ENCODE measurements at regions not wholly inside any gene's neighbourhood (a gene's known extent, or its start where the extent isn't known, plus 50 kb on each side); places are given as distances from the start of the nearest gene placed in this dataset.

DNA sequence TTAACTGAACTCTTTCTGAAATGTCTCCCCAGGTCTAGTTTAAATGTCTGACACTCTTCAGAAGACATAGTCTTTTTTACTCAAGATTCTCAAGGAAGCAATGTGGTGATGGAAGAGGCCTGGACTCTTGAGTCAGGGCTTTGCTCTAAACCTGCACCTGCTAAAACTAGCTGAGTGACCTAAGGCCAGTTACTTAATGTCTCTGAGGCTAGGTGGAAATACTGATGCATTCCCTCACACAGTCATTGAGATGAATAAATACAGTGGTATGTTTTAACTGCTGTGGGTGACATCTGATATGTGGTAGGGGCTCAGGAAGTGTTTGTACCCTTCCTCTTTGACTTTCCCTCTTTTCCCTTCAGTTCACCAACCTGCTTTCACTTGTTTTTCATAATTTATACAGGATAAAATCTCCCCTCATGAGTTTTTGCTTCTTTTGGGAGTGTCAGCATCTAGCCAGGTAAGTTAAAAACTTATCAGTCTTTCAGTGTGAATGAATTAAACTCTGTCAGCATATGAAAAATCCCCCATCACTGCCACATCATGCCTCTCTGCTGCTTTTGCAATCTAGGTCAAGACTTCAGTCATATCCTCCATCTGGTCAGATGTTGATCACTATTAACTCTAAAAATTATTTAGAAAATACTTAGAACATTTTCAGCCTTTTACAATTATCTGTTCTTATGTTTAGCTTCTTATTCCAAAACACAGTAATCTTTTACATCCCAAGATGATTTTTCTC lies 178.7 kb upstream of the TNFAIP3 start:
- DNase-seq (ENCODE audit: low spot score): no peak
- FAIRE-seq: no peak

DNA sequence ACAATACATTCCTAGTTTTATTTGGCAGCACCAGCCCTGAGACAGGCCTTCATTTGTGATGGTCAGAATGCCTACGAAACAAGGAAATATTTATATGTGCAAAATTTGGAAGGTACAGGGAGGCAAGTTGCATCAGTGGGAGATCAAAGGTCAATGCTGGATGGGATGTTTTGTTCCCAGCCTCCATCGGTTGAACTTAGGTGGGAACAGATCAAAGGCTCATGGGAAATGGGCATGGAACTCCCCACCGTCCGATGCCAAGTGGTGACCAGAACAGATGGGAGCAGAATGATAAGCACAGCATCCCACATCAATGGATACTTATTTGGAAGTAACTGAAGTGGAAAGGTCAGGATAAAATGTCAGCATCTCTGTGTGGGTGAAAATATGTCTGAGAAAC lies 177.7 kb upstream of the TNFAIP3 start:
- DNase-seq (ENCODE audit: low spot score) (no peak), FAIRE-seq (no peak)

DNA sequence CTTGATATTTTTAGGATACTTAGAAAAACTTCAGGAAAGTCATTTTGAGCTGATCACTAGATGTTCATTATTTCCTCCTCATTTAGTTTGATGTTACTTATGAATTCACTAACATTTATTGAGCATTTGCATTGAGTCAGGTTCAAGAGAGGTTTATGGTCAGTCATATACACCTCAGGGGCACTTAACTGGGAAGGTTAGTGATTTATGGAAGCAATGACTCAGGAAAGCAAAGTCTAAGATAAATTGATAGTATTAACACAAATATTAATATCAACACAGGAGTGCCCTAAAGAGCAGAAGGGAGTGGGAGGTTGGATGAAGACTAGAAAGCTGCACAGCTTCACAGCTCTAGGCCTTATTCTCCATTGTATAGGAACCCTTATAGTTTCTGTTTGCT lies 177.0 kb upstream of the TNFAIP3 start:
- DNase-seq (ENCODE audit: low spot score): no peak
- no peak for FAIRE-seq

DNA sequence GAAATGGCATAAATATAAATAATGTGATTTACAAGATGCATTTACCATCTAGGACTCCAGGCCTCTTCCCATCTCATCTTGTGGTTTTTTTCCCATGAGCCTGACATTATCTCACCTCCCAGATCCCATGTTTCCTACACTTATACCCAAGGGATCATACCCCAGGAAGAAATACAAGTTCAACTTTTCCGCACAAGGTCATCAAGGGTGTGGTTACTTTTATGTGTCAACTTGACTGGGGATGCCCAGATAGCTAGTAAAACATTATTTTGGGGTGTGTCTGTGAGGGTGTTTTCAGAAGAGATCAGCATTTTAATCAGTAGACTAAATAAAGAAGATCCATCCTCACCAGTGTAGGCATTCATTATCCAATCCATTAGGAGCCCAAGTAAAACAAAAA lies 176.3 kb upstream of the TNFAIP3 start:
- FAIRE-seq (no peak), DNase-seq (ENCODE audit: low spot score) (no peak)

DNA sequence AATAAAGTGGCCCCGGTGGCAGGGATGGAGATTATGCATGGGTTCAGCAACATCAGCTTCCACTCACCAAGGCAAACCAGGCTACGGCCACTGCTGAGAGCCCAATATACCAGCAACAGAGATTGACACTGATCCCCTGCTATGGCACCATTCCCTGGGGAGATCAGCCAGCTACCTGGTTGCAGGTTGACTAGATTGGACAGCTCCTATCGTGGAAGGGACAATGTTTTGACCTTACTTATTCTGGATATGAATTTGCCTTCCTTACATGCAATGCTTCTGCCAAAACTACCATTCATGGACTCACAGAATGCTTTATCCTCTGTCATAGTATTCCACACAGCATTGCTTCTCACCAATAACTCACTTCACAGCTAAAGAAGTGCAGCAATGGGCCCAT lies 174.8 kb upstream of the TNFAIP3 start:
- no peak for DNase-seq (ENCODE audit: low spot score)
- FAIRE-seq: no peak

DNA sequence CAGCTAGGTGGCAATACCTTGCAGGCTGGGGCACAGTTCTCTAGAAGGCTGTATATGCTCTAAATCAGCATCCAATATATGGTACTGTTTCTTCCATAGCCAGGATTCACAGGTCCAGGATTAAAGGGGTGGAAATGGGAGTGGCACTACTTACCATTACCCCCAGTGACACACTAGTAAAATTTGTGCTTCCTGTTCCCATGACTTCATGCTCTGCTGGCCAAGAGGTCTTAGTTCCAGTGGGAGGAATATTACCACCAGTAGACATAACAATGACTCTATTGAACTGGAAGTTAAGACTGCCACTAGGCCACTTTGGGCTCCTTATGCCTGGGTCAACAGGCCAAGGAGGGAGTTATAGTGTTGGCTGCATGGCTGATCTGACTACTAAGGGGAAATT lies 174.3 kb upstream of the TNFAIP3 start:
- FAIRE-seq (no peak), DNase-seq (ENCODE audit: low spot score) (no peak)

DNA sequence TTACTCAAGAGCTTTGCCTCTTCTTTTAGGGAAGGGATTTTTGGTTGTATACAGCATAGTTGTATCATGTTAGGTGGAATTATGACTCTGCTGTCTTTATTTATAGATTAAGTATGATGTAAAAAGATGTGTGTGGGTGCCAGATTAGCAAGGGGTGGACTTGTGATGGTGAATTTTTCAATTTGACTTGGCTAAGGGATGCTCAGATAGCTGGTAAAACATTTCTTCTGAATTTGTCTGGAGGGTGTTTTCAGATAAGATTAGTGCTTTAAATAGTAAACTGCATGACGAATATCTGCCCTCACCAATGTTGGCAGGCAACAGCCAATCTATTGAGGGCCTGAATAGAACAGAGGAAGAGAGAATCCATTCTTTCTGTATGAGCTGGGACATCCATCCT lies 173.3 kb upstream of the TNFAIP3 start:
- FAIRE-seq (no peak), DNase-seq (ENCODE audit: low spot score) (no peak)

DNA sequence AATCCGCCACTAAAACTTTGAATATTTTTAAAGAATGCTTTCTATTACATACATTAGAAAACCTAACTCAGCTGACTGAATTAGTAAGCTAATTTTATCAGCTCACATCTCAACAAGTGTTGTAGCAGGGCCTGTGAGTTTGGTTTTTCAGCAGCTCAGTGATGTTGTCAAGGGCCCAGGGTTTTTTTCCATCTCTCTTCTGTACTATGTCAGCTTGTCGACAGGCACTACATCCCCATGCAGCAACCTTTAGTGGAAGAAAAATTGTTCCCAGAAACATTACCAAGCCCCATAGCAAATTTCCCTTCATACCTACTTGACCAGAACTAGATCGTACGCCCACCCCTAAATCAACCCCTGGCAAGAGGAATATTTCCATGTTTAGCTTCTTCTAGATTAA lies 170.3 kb upstream of the TNFAIP3 start:
- DNase-seq (ENCODE audit: low spot score): no peak
- no peak for FAIRE-seq

DNA sequence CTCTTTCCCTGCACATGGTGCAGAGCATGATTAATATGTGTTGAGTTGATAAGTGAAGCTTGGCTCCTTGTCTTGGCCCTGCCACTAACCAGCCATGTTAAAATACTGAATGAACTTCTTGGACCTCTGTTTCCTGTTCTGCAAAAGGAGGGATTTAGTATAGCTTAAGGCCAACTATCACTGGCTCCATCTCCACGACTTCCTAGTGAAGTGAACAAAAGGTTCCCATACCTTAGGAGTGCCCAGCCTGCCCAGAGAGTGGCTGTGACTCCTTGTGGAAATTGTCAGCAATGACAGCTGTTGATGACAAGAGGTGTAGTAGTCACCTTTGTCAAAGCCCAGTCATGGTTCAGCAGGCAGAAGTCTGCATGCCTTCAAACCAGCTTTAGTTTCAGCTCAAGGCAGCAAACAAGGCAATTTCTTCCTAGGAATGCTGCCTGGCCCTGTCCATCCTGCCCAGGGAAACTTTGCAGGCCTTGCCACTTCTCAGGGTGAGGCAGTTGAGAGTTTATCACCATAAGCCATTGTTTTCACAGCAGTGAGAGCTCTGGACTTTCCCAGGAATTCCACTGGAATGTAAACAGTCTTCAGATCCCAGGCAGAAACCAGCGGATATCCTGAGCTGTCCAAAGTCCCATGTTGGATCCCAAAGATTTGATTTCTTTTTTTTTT lies 169.7 kb upstream of the TNFAIP3 start:
- peak; percentile 54 for DNase-seq (ENCODE audit: low spot score)

DNA sequence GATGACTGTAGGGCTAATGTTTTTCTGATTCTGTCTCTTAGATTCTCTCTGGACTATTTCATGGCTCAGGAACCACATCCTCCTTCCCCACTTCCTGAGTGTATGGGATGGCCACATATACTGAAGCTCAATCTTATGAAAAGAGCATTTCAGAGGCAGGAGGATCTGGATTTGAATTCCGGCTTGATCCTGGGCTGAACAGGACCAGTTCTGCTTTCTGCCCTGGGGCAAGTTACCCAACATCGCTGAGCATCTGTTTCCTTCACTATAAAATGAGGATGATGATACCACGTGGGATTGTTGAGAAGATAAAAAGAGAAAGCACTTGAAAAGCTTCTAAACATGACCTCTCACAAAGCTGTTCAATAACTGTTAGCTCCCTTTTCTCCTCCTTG lies 168.4 kb upstream of the TNFAIP3 start:
- FAIRE-seq (no peak), DNase-seq (ENCODE audit: low spot score) (no peak)

More for the DNA sequence above, 169.7 kb upstream of the TNFAIP3 start:
- no peak for FAIRE-seq

DNA sequence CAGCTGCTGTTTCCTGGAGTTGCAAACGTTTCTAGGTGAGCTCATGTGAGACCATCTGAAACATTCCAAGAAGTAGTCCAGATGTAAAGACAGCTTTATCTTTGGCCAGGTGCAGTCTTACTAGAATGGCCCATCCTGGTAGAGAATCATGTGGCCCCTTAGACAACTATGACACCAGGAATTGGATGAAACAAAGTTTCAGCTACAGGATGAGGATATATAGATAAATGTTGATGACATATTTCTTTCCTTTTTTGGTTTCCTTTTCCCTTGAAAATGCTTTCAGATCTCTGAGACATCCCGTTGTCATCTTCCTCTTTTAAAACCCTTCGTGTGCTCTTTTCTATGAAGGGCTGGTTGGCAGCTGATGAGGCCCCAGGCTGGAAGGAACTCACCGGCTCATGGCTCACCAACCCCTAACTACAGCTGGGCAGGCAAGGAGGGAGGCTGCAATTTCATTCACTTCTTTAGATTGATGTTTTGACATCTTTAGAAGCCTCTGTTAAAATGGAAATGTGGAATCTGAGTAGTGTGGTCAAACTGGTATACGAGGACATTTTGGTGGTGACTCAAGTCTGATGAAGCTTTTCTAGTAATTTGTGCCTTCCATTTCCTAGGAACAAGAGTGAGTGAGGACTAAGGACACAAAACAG lies 167.9 kb upstream of the TNFAIP3 start:
- FAIRE-seq: no peak
- no peak for DNase-seq (ENCODE audit: low spot score)

DNA sequence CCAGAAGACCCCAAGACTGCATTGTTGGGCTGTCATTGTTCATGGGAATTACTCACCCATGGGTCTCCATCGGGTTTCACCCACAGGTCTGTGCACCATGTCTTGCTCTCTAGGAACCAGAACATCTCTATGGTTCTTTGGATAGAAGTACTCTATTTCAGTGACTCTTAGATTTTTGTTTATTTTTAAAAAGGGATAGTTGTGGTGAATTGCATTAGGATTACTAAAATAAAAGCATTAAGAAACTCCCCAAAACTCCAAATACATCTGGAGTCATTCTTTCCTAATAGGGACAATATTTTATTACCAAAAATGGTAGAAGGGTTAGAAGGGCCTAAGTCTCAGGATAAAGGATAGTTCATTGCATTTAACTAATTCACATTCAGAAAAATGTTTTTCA lies 166.9 kb upstream of the TNFAIP3 start:
- DNase-seq (ENCODE audit: low spot score) (no peak), FAIRE-seq (no peak)

DNA sequence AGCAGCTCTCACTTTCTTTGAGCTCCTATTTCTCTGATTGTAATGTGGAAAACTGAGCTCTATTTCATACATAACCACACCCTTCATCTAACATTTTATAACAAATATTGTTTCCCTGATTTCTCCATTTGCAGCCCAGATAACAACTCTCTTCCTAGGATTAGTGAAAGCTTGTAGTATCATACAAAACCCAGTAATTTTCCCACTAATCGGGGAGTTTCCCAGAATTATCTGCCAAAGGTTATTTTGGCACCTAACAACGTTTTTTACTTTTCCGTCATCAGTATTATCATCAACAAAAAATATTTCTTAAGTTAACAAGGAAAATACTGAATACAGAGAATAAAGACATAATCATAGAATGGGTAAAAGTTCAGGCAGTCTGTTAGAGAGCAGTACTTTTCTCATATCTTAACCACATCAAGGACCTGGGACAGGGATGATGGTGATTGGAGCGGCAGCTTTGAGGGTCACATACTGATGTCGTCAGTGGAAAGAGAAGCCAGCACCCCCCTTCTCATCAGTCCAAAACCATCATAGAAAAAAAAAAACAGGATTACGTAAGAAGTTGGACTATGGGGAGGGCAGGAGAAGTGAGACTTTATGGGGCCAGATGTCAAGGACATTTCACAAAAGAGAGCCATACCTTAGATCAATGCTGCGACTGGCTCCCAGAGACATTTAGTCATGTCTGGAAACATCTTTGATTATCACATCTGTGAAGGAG lies 166.1 kb upstream of the TNFAIP3 start:
- FAIRE-seq (no peak), DNase-seq (ENCODE audit: low spot score) (no peak)

DNA sequence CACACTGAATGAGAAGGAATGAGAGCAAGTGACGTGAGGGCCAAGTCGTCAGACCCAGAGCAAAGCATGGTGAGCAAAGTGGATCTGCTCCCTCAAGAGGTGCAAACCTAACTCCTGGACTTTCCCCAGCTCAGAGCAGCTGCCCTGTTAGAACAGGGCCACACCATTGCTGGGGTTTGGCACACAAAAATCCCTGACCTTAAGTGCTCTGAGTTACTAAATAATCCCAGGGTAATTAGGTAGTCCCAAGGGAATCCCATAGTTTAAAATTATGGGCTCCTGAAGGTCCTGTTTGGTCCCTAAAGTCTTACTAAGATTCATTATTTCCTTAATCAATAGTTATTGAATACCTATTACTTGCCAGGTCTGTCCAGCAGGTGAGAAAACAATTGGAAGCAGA lies 165.1 kb upstream of the TNFAIP3 start:
- no peak for DNase-seq (ENCODE audit: low spot score)
- FAIRE-seq: no peak

DNA sequence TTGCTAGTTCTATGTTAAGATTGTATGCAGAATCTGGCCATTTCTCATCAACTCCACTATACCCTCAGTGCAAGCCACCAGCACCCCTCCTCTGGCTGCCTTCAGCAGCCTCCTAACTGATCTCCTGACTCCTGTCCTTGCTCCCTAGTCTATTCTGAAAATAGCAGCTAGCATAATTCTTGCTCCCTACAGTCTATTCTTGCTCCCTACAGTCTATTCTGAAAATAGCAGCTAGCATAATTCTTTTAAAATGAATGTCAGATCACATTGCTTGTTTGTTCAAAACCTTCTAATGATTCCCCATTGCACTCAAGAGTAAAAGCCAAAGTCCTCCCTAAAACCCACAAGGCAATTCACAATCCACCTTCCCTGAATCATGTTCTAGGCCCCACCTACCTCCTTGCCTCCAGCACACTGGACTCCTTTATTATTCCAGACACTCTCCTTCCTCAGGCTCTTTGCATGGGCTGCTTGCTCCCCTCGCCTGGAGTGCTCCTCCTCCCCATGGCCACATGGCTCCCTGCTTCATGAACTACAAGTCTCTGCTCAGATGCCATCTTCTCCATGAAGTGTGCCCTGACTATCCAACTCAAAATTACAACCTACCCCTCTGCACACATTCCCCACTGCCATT lies 164.2 kb upstream of the TNFAIP3 start:
- FAIRE-seq: no peak

DNA sequence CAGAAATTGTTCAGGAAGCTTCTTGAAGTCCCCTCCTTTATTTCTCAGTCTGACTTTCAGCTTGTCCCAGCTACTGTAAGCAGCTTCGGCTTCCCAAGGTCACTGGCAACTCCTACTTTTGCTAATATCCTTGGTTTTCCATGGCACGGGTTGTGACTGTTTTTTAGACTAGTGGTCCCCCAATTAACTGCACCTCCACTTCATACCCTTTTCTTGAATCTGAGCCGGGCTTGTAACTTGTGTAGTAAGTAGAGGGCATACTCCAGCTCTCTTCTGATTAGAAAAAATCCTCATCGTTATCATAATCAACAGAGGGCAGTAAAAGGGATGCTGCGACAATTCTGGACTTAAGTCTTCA lies 162.3 kb upstream of the TNFAIP3 start:
- DNase-seq (ENCODE audit: low spot score) (no peak), FAIRE-seq (no peak)

More for the DNA sequence above, 164.2 kb upstream of the TNFAIP3 start:
- no peak for DNase-seq (ENCODE audit: low spot score)

DNA sequence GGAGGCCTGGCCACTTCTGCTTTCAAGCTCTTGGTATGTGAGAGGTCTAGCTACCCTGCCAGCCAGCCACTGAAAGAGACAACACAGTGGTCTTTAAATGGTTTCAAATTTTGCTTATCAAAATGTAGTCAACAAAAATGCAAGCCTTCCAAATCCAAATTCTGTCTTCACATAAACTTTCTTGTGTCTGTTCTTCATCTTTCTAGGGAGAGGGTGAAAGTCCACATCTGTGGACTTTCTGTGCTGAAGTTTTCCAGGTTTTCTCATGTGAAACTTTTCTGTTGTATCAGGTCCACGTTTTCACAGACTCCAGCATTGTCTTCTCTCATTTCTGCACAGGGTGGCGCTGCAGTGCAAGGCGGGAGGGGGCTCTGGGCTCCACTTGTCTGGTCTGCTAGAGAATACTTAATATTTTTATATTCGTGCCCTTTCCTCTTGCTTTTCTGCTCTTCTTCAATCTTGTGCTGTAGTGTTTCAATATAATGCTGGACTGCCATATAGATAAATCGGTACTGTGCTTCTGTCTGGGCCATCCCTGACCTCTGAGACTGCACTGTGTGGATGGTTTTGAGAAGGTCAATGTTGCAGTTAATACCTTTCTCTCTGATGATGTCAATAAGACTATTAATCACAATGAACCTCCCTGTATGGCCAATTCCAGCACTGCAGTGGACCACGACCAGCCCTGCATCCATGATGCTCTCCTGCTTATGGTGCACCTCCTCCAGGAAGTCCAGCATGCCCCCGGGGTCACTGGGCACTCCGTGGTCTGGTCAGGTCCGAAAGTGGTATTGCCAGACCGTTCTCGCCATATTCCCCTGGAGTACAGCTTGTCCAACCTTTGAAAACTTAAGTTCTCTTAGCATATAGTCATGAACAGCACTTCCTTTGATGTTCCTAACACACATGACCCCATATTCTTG lies 161.6 kb upstream of the TNFAIP3 start:
- peak; percentile 63 for DNase-seq (ENCODE audit: low spot score)
- no peak for FAIRE-seq

DNA sequence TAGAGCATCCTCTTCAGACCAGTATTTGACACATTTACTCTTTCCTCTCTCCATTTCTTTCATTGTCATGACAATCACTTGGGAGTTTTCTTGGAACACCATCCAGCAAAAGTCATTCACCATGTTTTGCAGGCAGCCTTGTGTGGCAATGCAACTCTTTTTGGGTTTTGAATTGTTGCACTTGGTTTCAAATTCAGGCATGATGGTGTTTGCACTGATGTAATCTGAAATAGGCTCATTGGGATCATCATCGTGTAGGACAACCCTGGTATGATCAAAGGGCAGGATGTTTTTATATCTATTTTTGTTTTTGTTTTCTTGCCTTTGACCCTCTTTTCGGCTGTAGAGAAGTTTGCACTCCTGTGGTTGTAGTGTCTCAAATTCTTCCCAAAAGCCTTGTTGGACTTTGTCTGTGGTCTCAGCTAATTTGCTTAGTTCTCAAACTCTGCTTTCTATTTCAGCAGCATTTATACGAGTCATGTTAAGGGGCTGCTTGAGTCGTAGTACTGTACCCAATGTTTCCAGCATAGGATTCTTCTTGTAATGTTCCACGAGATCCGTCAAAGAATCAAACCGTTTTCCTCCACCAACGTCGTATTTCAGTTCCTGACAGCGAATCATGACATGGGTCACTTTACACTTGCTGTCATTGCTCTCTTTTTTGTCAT lies 160.8 kb upstream of the TNFAIP3 start:
- DNase-seq (ENCODE audit: low spot score) (no peak), FAIRE-seq (no peak)

DNA sequence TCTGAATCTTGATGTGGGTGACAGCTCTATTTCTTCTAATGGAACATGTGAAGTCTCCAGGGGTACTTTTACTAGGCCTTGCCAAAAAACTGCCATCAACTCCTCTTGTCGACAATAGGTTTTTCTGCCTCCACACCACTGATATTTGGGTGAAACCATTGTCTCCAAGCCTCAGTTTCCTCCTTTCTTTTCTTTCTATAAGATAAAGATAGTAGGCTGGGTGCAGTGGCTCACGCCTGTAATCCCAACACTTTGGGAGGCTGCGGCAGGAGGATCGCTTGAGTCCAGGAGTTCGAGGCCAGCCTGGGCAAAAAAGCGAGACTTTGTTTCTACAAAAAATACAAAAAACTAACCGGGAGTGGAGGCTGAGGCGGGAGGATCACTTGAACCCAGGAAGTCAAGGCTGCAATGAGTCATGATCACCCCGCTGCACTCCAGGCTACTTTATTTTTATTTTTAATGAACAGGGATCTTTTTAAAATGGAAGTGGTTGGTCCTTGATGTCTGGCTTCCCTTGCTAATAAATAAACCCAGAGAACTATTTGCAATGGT lies 159.9 kb upstream of the TNFAIP3 start:
- DNase-seq (ENCODE audit: low spot score): no peak
- no peak for FAIRE-seq

All from urothelium cell line (cell line).